Liver (tissue), 8 donors: ENCODE measurements at regions not wholly inside any gene's neighbourhood (a gene's known extent, or its start where the extent isn't known, plus 50 kb on each side); places are given as distances from the start of the nearest gene placed in this dataset.

Experiments
- DNase-seq: peaks from one replicate; pipeline ENCODE4 v3.0.0-alpha.2; 2017; ENCODE audit warnings: low spot score
- H3K27ac ChIP-seq, 2 donors: one replicate each; pipeline ENCODE4 v1.7.0; 2013; ENCODE audit warnings: inconsistent platforms in 2 of 2, low read length in 2 of 2, control low read depth in 1 of 2, low read depth in 1 of 2, mild to moderate bottlenecking in 1 of 2
- H3K27me3 ChIP-seq, 4 donors: one replicate each; pipeline versions ENCODE4 v1.6.1 to v1.7.0; 2013; ENCODE audit warnings: low read length in 3 of 4, inconsistent platforms in 1 of 4, mild to moderate bottlenecking in 1 of 4, moderate library complexity in 1 of 4; ENCODE audit not compliant: control insufficient read depth in 4 of 4, insufficient read depth in 4 of 4
- H3K36me3 ChIP-seq, 4 donors: one replicate each; pipeline versions ENCODE4 v1.6.1 to v1.7.0; 2013; ENCODE audit warnings: low read length in 3 of 4, mild to moderate bottlenecking in 3 of 4, low read depth in 1 of 4, moderate library complexity in 1 of 4; ENCODE audit not compliant: control insufficient read depth in 4 of 4, insufficient read depth in 3 of 4
- H3K4me1 ChIP-seq, 4 donors: one replicate each; pipeline versions ENCODE4 v1.6.1 to v1.7.0; 2013; ENCODE audit warnings: low read length in 3 of 4, mild to moderate bottlenecking in 3 of 4, moderate library complexity in 1 of 4; ENCODE audit not compliant: control insufficient read depth in 4 of 4, insufficient read depth in 4 of 4
- H3K4me3 ChIP-seq, 3 donors: one replicate each; pipeline versions ENCODE4 v1.6.1 to v1.7.0; 2013; ENCODE audit warnings: low read length in 3 of 3, control low read depth in 1 of 3, low read depth in 1 of 3, mild to moderate bottlenecking in 1 of 3
- H3K9ac ChIP-seq, 2 donors: one replicate each; pipeline ENCODE4 v1.7.0; 2013; ENCODE audit warnings: low read length in 2 of 2, mild to moderate bottlenecking in 2 of 2, moderate library complexity in 2 of 2, control low read depth in 1 of 2, low read depth in 1 of 2
- H3K9me3 ChIP-seq, 4 donors: one replicate each; pipeline versions ENCODE4 v1.6.1 to v1.7.0; 2013; ENCODE audit warnings: low read length in 3 of 4; ENCODE audit not compliant: control insufficient read depth in 4 of 4
- ATF3 ChIP-seq: IDR thresholded peaks from 2 replicates; pipeline ENCODE4 v1.6.1; 2016; ENCODE audit warnings: antibody characterized with exemption
- CTCF ChIP-seq: fragments of 150-350 bp; IDR thresholded peaks from 2 replicates; pipeline ENCODE4 v1.5.1; 2017; ENCODE audit warnings: improper control_type of control experiment, low read depth, low read length; ENCODE audit not compliant: missing input control
- EGR1 ChIP-seq, 2 donors: IDR thresholded peaks; 2 replicates each; pipeline ENCODE4 v1.6.1; 2016 to 2018; ENCODE audit warnings: antibody characterized with exemption in 2 of 2, low read depth in 2 of 2
- FOXA1 ChIP-seq: IDR thresholded peaks from 2 replicates; pipeline ENCODE4 v1.6.1; 2016; ENCODE audit warnings: antibody characterized with exemption
- FOXA2 ChIP-seq: IDR thresholded peaks from 2 replicates; pipeline ENCODE4 v1.6.1; 2016; ENCODE audit warnings: antibody characterized with exemption
- GABPA ChIP-seq, 2 donors: IDR thresholded peaks in 1 of 2; conservative IDR thresholded peaks in 1 of 2; 2 replicates each; pipeline ENCODE4 v1.6.1; 2016; ENCODE audit warnings: antibody characterized with exemption in 2 of 2, mild to moderate bottlenecking in 1 of 2, moderate library complexity in 1 of 2
- HNF4A ChIP-seq, 2 donors: conservative IDR thresholded peaks; 2 replicates each; pipeline ENCODE4 v1.6.1; 2016; ENCODE audit warnings: antibody characterized with exemption in 2 of 2, mild to moderate bottlenecking in 2 of 2
- HNF4G ChIP-seq: IDR thresholded peaks from 2 replicates; pipeline ENCODE4 v1.6.1; 2016; ENCODE audit warnings: antibody characterized with exemption
- JUND ChIP-seq, 2 donors: IDR thresholded peaks; 2 replicates each; pipeline ENCODE4 v1.6.1; 2016; ENCODE audit warnings: antibody characterized with exemption in 2 of 2
- MAX ChIP-seq: IDR thresholded peaks from 2 replicates; pipeline ENCODE4 v1.6.1; 2016; ENCODE audit warnings: antibody characterized with exemption
- NR2F2 ChIP-seq: IDR thresholded peaks from 2 replicates; pipeline ENCODE4 v1.6.1; 2016; ENCODE audit warnings: antibody characterized with exemption
- RAD21 ChIP-seq, 2 donors: IDR thresholded peaks; 2 replicates each; pipeline ENCODE4 v1.6.1; 2016; ENCODE audit warnings: antibody characterized with exemption in 2 of 2, mild to moderate bottlenecking in 2 of 2
- REST ChIP-seq: IDR thresholded peaks from 2 replicates; pipeline ENCODE4 v1.6.1; 2016; ENCODE audit warnings: antibody characterized with exemption, mild to moderate bottlenecking
- RXRA ChIP-seq, 2 donors: IDR thresholded peaks; 2 replicates each; pipeline ENCODE4 v1.6.1; 2017 to 2018; ENCODE audit warnings: antibody characterized with exemption in 2 of 2, mild to moderate bottlenecking in 1 of 2
- SP1 ChIP-seq: IDR thresholded peaks from 2 replicates; pipeline ENCODE4 v1.6.1; 2018; ENCODE audit warnings: antibody characterized with exemption, mild to moderate bottlenecking
- TAF1 ChIP-seq: conservative IDR thresholded peaks from 2 replicates; pipeline ENCODE4 v1.6.1; 2016; ENCODE audit warnings: antibody characterized with exemption, mild to moderate bottlenecking
- YY1 ChIP-seq: IDR thresholded peaks from 2 replicates; pipeline ENCODE4 v1.6.1; 2016; ENCODE audit warnings: antibody characterized with exemption, mild to moderate bottlenecking
- ZBTB33 ChIP-seq: IDR thresholded peaks from 2 replicates; pipeline ENCODE4 v1.6.1; 2016; ENCODE audit warnings: antibody characterized with exemption
- WGBS: extraction: QIAGEN DNeasy Blood & Tissue Kit; methylation state at CpG from one replicate; pipeline ENCODE4 v1.1.7; 2013; 5-methylcytosine and 5-hydroxymethylcytosine counted together
- donor health status: healthy.
- donor health status: healthy.
- donor health status: healthy.
- donor health status: healthy.
- donor health status: healthy.

- Histone ChIP-seq H3K27ac (no peak overlapping the region), H3K4me1 (no peaks in the 10 kb centered on the region), H3K27me3 (no peaks in the 10 kb centered on the region), H3K4me3 (no peak overlapping the region), H3K9me3 (no peaks in the 10 kb centered on the region), H3K9ac (no peak overlapping the region), H3K36me3 (no peaks in the 10 kb centered on the region)
- DNase-seq = no peak
- WGBS = 85% methylated on average over 5 of the region's 5 CpGs
- no peak for TF ChIP-seq YY1
- no peak for TF ChIP-seq HNF4G
- no peak for TF ChIP-seq SP1
- TF ChIP-seq TAF1 = no peak
- no peak for TF ChIP-seq RXRA (IDR thresholded peaks at IDR 0.05)
- TF ChIP-seq MAX = no peak
- TF ChIP-seq JUND (IDR thresholded peaks at IDR 0.05) = no peak
- no peak for TF ChIP-seq RAD21 (IDR thresholded peaks at IDR 0.05)
- TF ChIP-seq HNF4A (conservative IDR thresholded peaks at IDR 0.05) = no peak
- TF ChIP-seq GABPA (IDR thresholded peaks at IDR 0.05 in 1 of 2, conservative IDR thresholded peaks at IDR 0.05 in 1 of 2) = no peak
- no peak for TF ChIP-seq FOXA1
- TF ChIP-seq ZBTB33 = no peak
- TF ChIP-seq NR2F2 = no peak
- no peak for TF ChIP-seq REST
- no peak for TF ChIP-seq EGR1 (IDR thresholded peaks at IDR 0.05; ENCODE audit: low read depth in 2 of 2)
- no peak for TF ChIP-seq FOXA2
- TF ChIP-seq ATF3 = no peak
- TF ChIP-seq CTCF = no peak
These were observed 82.0 kb downstream of the MRM1 start for GRCh38 chr17:36683387-36683786.
